ENCODE measurements at regions not wholly inside any gene's neighbourhood (a gene's known extent, or its start where the extent isn't known, plus 50 kb on each side); places are given as distances from the start of the nearest gene placed in this dataset.

DNA sequence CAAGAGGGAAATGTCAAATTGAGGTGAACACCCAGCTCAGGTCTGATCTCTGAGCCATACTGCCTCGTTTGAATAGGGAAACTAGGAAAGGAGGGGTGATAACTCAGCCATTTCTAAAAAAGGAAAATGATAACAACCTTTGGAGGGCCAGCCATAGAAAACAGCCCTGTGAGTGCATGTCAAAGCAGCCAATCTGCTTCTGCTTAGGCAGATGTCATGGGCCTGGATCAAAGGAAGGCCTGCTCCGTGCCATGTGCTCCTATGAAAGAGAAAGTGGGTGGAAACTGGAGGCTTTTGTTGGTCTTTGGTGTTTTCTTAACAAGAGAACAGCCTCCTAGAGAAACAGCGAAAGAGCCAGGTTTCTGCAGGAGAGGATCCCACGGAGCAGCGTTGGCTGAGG is 428.0 kb downstream of the DHX35 start:
- no peak for DNase-seq
- TF ChIP-seq POLR2A (IDR thresholded peaks at IDR 0.05; ENCODE audit: low read length) (no peak), GATA1 (IDR thresholded peaks at IDR 0.05; ENCODE audit: low read depth, low read length) (no peak)

DNA sequence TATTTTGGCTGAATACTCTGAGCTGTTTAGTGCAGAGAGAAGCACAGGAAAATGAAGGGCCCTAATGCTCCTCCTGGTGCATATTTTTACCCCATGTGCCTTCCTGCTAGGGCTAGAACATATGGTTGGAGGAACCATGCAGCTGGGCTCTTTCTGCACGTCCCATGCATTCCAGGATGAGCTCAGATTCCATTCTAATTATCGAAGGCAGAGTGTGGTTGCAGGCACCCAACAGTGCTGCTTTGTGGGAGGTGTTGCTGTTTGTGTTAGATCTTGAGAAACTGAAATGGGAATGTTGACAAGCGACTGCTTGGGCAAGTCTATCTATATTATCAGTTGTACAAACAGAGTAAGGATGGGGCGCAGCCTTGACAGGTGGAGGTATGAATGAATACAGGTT is 419.5 kb downstream of the DHX35 start:
- TF ChIP-seq POLR2A (IDR thresholded peaks at IDR 0.05; ENCODE audit: low read length) (no peak), GATA1 (IDR thresholded peaks at IDR 0.05; ENCODE audit: low read depth, low read length) (no peak)
- no peak for DNase-seq

DNA sequence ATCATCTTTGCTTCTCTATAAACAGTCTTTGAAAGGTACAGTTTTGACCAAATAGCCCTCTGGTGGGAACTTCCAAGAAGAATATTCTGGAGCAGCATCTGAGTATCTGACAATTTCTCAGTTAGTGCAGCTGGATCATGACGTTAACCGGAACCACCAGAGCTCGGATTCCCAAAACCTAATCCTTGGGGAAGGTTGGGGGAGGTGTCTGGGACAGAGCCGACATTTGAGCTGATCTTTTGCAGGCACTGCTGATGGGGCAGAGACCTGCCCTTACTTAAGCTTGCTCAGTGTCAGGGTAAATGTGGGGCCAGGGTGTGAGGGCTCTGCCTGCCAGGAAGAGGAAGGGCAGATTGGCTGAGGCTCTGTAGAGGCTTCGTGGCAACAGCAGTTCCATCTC is 416.6 kb downstream of the DHX35 start:
- TF ChIP-seq POLR2A (IDR thresholded peaks at IDR 0.05; ENCODE audit: low read length) = no peak
- TF ChIP-seq GATA1 (IDR thresholded peaks at IDR 0.05; ENCODE audit: low read depth, low read length) = no peak
- no peak for DNase-seq

DNA sequence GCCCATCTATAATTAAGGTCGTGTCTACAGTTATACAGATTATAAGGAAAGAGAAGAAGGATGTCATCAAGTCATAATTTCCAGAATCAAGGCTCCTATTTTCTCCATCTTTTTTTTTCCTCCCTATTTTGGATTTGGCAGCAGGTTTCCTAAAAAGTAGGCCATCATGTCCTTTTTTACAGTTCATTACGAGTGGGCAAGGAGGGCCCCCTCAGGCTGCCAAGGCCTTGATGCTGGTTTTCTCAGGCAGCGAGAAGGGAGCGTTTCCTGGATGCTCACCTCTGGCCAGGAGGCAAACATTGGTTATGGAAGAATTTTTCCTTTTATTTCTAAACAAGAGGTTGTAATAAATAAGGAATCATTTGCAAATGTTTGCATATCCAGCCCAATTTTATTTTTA is 414.6 kb downstream of the DHX35 start:
- no peak for TF ChIP-seq GATA1 (IDR thresholded peaks at IDR 0.05; ENCODE audit: low read depth, low read length)
- DNase-seq = no peak

DNA sequence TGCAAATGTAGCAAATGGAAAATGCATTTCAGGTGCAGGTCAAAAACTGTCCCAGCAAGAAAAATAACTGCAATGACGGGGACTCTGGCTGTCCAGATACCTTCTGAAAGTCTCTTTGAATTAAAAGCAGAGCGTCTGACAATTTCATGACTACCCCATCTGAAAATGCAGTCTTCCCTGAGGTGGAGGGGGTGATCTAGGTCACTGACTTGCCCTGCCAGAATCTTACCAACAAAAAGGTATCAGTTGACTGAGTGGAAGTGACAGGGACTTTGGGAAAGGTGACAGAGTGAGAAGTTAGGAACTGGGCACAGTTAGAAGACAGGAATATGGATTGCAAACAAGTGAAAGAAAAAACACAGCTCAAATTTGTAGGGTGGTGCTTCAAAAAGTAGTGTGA is 402.2 kb downstream of the DHX35 start:
- TF ChIP-seq POLR2A (IDR thresholded peaks at IDR 0.05; ENCODE audit: low read length) (no peak), GATA1 (IDR thresholded peaks at IDR 0.05; ENCODE audit: low read depth, low read length) (no peak)
- DNase-seq = no peak

DNA sequence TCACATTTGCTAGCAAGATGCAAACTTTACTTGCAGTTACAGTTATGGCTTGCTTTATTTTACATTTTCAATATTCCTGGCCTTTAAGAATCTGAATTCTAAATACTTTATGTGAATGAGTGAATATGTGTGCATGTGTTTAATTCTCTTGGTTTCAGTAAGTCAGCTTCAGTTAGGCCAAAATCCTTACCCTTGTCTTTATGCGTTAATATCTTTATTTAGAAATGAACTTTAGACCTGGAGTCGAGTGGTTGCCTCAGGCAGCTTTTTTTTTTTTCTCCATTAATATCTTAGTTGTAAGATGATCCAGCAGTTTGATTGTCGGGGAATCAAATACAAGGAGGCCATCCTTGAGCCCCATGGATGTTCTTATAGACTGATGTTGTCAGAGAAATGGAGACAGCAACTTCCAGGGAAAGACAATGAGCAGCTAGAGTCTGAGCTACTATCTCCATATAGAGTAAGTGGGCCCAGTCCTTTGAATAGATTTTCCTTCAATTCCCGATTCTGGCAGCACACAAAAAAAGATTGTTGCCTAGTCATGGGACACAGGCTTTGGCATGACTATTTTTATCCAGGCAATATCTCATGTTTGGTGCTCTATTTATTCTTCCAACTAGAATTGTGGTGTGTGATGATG is 398.0 kb downstream of the DHX35 start:
- no peak for DNase-seq
- TF ChIP-seq POLR2A (IDR thresholded peaks at IDR 0.05; ENCODE audit: low read length) = no peak
- no peak for TF ChIP-seq GATA1 (IDR thresholded peaks at IDR 0.05; ENCODE audit: low read depth, low read length)

DNA sequence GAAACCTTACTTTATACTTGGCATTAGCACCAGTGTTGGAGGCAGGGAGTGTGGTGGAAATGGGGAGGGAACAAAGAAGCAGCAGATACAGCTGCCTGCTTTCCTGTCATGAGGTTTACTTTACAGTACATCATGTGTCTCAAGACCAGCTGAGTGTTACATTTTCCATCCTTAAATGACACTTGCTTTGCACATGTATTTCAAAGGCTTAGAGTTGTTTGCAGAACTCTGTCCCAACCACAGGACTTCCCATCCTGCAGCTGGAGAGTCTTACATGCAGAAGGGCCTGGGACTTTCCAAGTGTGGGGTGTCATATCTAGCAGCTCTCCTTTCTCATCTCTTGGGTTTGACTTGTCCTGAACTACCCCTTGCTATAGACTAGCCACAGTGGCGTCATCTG is 395.9 kb downstream of the DHX35 start:
- no peak for DNase-seq

DNA sequence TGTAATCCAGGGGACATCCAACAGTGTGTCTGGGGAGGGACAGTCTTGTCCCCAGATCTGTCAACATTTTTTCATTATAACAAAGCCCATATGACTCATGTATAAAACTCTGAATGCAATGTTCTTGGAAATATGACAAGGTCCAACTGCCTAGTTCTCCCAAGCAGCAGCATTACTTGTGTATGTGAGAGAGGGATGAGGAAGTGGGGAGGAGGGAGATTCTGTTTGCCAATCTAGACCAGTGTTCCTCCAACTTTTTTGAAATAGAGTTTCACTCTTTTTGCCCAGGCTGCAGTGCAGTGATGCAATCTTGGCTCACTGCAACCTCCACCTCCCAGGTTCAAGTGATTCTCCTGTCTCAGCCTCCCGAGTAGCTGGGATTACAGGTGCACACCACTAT is 394.8 kb downstream of the DHX35 start:
- DNase-seq = no peak
- TF ChIP-seq GATA1 (IDR thresholded peaks at IDR 0.05; ENCODE audit: low read depth, low read length) = no peak
- TF ChIP-seq POLR2A (IDR thresholded peaks at IDR 0.05; ENCODE audit: low read length) = no peak

More for the DNA sequence above, 395.9 kb downstream of the DHX35 start:
- TF ChIP-seq POLR2A (IDR thresholded peaks at IDR 0.05; ENCODE audit: low read length) (no peak), GATA1 (IDR thresholded peaks at IDR 0.05; ENCODE audit: low read depth, low read length) (no peak)

DNA sequence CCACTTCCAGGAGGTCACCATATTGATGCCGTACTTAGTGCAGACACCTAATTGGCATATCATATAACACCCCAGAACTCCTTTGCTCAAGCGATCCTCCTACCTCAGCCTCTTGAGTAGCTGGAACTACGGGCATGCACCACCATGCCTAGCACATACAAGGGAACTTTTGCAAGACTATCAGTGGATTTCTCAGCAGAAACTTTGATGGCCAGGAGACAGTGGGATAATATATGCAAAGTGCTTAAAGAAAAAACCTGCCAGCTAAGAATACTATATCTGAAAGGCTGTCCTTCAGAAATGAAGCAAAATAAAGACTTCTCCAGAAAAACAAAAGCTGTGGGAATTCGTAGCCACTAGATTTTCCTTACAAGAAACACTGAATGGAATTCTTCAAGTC is 387.1 kb downstream of the DHX35 start:
- TF ChIP-seq POLR2A (IDR thresholded peaks at IDR 0.05; ENCODE audit: low read length) (no peak), GATA1 (IDR thresholded peaks at IDR 0.05; ENCODE audit: low read depth, low read length) (no peak)
- no peak for DNase-seq

DNA sequence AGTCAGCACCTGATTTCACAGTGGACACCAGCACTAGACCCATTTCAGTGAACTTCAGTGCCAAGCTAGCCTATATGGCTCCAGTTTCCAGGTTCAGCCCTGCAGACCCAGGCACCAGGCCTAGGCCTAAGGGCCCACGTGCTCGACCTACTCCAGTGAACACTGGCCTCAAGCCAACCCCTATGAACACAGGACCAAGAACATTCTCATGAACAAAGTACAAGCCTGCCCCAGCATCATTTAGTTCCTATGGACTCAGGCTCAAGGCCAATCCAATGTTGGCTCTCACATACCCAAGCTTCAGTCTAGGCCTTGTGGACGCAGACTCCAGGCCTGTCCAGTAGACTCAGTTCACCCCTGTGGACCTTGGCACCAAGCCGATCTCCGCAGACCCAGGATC is 385.5 kb downstream of the DHX35 start:
- TF ChIP-seq POLR2A (IDR thresholded peaks at IDR 0.05; ENCODE audit: low read length) = no peak
- no peak for TF ChIP-seq GATA1 (IDR thresholded peaks at IDR 0.05; ENCODE audit: low read depth, low read length)
- DNase-seq = no peak

DNA sequence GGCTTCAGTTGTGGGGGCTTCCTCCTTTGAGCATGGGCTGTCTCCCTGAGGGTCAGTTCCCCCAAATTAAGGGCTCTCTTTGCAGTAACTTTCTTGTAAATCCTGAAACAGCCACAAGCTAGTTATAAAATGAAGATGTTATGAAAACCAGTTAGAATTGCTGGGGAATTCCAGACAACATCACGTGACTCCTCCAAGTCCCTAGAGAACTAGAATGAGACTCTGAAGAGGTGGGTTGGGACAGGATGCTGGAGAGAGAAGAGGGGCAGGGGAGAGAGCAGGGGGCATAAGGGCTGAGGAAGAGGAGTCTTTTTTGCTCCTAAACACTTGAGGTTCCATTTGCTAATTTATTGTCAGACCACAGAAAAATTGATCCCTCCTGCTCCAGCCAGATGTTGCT is 380.3 kb downstream of the DHX35 start:
- DNase-seq = no peak
- TF ChIP-seq POLR2A (IDR thresholded peaks at IDR 0.05; ENCODE audit: low read length) (no peak), GATA1 (IDR thresholded peaks at IDR 0.05; ENCODE audit: low read depth, low read length) (no peak)

DNA sequence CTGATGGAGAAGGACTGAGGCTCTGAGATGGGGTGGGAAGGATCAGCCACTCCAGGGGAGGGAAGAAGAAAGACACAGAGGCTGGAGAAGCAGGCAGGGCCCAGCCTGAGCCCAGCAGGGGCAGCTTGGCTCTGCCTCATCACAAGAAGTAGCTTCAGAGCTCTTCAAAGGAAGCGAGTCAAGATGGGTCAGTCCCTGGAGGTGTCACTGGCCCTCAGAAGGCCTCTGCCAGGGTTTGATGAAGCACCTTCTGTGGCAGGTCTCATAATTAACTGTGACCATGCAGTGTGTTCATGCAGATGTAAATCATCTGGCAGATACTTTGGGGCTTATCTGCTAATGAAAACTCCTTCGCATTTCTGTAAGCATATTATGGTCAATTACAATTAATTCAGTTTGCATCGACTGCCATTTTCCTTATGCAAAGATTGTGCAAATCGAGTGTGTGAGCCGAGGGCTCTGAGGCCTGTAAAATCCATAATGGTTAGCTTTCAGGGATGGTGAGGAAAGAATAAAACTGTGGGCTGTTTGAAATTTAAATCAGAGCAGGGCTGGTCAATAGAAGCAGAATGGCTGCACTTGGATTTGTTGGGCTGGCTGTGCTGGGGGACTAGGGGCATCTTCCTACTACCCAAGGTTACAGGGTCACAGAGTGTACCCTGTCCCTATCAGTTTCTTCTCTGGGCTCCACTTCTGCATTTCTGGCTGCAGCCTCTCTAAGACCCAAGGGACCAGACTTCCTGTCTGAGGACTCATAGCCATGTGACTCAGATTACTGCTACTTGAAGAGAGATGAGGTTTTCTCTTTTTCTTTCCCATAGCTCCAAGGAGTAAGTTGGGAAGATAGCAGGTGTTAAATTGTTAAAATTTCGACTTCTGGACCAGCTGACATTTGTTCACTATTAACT is 376.6 kb downstream of the DHX35 start:
- no peak for DNase-seq
- TF ChIP-seq POLR2A (IDR thresholded peaks at IDR 0.05; ENCODE audit: low read length) = no peak
- TF ChIP-seq GATA1 (IDR thresholded peaks at IDR 0.05; ENCODE audit: low read depth, low read length) = no peak

DNA sequence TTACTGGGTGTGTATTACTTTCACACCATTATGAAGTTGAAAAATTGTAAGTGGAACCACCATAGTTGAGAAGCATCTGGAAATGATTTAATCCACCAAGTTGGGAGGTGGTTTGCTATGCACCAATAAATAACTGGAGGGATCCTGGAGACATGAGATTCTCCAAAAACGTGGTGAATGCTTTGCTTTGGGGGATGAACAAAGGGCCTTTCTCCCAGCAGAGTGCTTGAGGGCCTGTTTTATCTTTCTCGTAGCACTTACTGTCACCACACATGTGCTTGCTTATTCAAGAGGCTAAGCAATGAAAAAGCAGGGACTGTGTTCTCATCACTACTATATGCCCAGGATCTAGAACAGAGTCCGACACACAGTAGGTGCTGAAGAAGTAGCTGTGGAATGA is 371.1 kb downstream of the DHX35 start:
- no peak for DNase-seq
- TF ChIP-seq POLR2A (IDR thresholded peaks at IDR 0.05; ENCODE audit: low read length) = no peak
- TF ChIP-seq GATA1 (IDR thresholded peaks at IDR 0.05; ENCODE audit: low read depth, low read length) = no peak

DNA sequence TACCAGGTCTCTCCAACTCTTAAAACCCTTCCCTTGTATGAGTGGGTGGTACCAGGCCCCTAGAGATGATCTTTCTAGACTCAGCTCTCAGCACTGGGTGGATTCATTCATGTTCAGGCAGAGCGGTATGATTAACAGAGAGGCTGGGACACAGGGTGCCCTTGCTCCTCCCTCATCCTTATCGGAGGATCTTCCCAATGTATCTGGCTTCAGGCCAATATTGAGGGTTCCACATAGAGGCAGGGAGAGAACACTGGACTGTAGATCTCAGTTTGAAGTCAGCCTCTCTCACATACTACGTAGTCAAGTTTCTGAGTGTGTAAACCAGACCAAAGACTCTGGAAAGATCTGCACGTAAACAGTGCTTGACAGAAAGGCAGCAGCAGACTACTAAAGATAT is 366.2 kb downstream of the DHX35 start:
- DNase-seq = no peak
- TF ChIP-seq POLR2A (IDR thresholded peaks at IDR 0.05; ENCODE audit: low read length) = no peak
- TF ChIP-seq GATA1 (IDR thresholded peaks at IDR 0.05; ENCODE audit: low read depth, low read length) = no peak

DNA sequence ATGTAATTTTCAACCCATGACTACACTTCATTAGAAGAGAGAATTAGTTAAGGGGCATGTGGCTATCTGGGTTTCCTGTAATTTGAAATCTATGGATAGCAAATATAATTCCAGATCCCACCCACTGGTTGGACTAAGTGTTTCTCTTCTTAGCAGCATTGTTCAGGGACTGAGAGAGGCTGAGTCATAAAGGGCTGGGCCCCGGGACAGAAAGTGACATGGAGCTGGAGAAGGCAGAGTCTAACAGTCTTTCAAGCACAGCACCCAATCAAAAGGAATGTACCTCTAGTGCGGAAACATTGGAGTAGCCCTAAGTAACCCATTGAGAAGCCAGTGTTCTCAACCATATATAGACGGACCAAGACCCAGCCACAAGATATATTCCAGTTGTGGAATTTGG is 363.9 kb downstream of the DHX35 start:
- no peak for DNase-seq
- TF ChIP-seq GATA1 (IDR thresholded peaks at IDR 0.05; ENCODE audit: low read depth, low read length) (no peak), POLR2A (IDR thresholded peaks at IDR 0.05; ENCODE audit: low read length) (no peak)
